Urinary bladder (tissue), 3 donors: ENCODE measurements at regions not wholly inside any gene's neighbourhood (a gene's known extent, or its start where the extent isn't known, plus 50 kb on each side); places are given as distances from the start of the nearest gene placed in this dataset.

Experiments
- DNase-seq: peaks from one replicate; pipeline ENCODE4 v3.0.0-alpha.2; 2015; ENCODE audit errors: extremely low spot score
- H3K27ac ChIP-seq: one replicate; pipeline ENCODE4 v1.5.1; 2013; ENCODE audit warnings: low read depth, mild to moderate bottlenecking, moderate library complexity
- H3K36me3 ChIP-seq: one replicate; pipeline ENCODE4 v1.6.1; 2013; ENCODE audit warnings: mild to moderate bottlenecking, moderate library complexity; ENCODE audit not compliant: insufficient read depth
- H3K4me1 ChIP-seq: one replicate; pipeline ENCODE4 v1.6.1; 2013; ENCODE audit warnings: mild to moderate bottlenecking, moderate library complexity; ENCODE audit not compliant: insufficient read depth
- H3K4me3 ChIP-seq: one replicate; pipeline ENCODE4 v1.5.1; 2013; ENCODE audit warnings: low read depth, low read length
- whole genome bisulfite sequencing: extraction: QIAGEN DNeasy Blood & Tissue Kit; methylation state at CpG from one replicate; pipeline ENCODE4 v1.1.7; 2013; 5-methylcytosine and 5-hydroxymethylcytosine counted together
- donor health status: healthy with polysubstance abuse.
- donor health status: healthy.

DNA sequence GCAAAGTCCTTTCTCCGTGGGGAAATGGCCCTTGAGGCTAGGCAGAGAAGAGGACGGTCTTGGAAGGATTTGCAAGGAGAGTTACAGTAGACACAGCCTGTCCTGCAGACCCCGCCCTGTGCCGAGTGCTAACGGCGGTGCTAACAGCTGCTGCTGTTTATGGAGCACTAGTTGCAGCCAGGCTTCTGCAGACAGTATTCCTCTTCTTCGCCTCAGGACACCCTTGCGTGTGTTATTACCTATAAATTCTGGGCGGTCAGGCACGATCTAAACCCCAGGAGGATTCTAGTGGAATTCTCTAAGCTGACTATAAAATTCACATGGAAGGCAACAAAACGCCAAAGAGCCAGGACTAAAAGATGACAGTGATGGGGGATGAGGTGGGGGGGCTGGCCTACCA, 139.8 kb downstream of the GLI2 start:
- H3K4me3 ChIP-seq: no peak overlapping the region
- no peaks in the 10 kb centered on the region for H3K36me3 ChIP-seq
- no peak for DNase-seq
- H3K4me1 ChIP-seq: no peaks in the 10 kb centered on the region
- 42% methylated on average over 11 of the region's 11 CpGs for WGBS
- H3K27ac ChIP-seq: no peak overlapping the region

DNA sequence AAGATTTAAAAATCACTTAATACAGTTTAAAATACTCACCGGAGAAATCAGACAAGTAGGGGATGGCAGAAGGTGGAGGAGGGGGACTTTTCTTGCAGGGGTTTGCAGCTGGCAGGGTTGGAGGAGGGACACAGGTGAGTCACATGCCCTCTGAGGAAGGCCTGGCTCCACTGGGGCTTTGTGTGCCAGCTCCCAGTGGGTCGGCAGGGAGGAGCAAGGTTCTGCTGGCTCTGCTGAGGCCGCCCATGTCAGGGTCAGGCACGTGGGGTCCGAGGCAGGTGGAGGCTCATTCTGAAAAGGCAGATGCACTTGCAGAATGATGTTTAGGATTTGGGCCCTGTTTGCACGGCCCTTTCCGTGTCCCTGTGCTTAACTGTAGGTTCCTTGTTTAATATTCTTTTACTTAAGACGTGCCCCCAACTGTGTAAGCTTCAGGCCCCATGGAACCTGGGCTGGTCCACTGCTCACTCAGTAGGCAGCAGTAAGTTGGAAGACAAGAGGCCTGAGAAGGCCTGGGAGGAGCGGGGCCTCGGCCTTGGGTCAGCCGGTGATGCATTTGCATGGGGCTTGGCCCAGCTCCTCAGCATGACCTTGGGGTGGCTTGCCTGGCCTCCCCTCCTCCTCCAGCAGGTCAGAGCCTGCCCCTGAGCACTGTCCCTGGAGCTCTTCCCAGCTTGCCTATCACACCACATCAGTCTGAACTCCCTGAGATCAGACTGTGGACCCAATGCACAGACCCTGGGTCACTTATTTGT, 141.0 kb downstream of the GLI2 start:
- WGBS: 95% methylated on average over 11 of the region's 11 CpGs
- Histone ChIP-seq H3K36me3 (no peaks in the 10 kb centered on the region), H3K27ac (no peak overlapping the region), H3K4me3 (no peak overlapping the region), H3K4me1 (no peaks in the 10 kb centered on the region)
- no peak for DNase-seq

DNA sequence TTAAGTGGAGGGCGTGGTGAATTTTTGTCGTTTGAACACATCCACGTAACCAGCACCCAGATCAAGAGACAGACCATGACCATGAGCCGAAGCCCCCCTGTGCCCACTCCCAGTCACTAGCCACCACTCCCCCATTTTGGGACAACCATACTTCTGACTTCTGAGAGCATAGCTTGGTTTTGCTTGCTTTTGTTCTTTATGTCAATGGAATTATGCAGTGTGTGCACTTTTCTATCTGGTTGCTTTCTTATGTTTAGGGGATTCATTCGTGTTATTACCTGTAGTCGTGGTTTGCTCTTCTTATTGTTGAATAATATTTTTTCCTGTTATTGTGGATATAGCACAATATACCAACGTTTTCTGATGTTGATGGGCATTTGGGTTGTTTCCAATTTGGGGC, 141.7 kb downstream of the GLI2 start:
- Histone ChIP-seq H3K4me3 (no peak overlapping the region), H3K36me3 (no peaks in the 10 kb centered on the region), H3K27ac (no peak overlapping the region), H3K4me1 (no peaks in the 10 kb centered on the region)
- WGBS: 93% methylated on average over 7 of the region's 7 CpGs
- no peak for DNase-seq

DNA sequence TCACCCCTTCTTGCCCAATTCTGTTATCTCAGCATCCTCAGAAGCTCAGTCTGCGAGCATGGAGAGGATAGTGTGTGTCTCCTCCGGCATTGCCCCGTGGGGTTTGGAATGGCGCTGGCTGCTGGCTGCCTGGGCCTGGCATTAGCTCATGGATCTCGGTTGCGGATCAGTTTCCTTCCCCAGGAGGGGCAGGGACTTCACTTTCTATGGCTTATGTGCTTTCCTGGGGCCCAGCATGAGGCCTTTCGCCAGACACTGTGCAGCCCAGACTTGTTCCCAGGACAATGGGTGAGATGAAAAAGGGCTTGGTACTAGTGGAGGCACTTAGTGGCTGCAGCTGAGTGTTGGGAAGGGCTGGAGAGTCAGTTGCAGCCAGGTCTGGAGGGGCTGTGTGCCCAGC, 143.3 kb downstream of the GLI2 start:
- Histone ChIP-seq H3K27ac (no peak overlapping the region), H3K4me1 (no peaks in the 10 kb centered on the region), H3K4me3 (no peak overlapping the region), H3K36me3 (no peaks in the 10 kb centered on the region)
- WGBS: 84% methylated on average over 7 of the region's 7 CpGs
- DNase-seq: no peak

DNA sequence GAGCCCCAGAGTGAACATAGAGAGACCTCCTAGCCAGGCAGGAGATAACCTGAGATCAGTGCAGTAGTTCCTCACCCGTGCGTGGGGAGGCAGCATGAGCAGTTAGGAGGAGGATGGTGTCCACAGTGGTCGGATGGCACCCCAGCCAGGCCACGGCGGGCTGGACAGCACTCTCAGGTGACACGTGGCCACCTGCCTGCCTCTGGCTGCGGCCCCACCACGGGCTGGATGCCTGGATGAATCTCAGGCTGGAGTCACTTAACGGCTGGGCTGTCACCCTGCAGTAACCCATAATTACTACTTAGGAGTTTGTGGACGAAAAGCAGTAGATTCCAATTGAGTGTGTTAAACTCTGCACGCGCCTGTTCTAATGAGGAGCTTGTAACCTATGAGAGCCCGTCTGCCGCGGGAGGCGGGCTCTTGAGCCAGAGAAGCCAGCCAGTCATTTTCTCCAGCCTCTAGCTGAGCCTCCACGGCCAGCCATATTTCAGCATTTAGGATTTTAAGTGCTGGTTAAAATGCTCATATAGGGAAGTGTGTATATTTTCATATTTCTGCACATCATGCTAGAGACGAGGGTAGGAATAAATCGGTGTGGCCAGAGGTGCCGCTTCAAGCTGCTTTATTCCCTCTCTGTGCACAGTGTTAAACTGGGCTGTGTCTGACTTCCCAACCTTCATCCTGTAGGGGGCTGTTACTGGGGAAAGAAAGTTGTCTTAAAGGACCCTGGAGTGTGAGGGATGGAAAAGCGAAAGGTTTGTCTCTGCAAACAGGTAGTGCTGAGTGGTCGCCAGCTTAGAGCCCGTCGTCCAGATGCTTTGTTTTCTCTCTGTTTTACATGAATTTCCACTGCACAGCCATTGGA, 144.0 kb downstream of the GLI2 start:
- Histone ChIP-seq H3K4me3 (no peak overlapping the region), H3K27ac (no peak overlapping the region), H3K4me1 (no peaks in the 10 kb centered on the region), H3K36me3 (no peaks in the 10 kb centered on the region)
- no peak for DNase-seq
- WGBS: 78% methylated on average over 24 of the region's 24 CpGs

DNA sequence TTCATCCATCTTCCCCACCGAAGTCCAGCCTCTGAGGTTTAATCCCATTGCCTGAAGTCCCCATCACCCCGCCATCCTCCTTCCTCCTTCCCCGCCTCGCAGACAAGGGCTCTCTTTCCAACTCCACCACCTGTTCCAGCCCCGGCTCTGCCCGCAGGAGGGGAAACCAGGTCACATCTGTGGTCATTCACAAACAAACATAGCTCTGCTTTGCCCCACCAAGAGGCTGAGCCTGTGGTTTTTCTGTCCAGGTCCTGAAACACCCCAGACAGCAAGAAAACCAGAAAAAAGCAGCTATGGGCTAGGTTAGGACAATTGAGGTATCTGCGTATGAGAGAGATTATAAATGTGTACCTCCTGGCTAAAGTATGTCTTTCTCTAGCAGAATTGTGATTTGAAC, 144.7 kb downstream of the GLI2 start:
- 74% methylated on average over 7 of the region's 7 CpGs for WGBS
- Histone ChIP-seq H3K4me3 (no peak overlapping the region), H3K36me3 (no peaks in the 10 kb centered on the region), H3K27ac (no peak overlapping the region), H3K4me1 (no peaks in the 10 kb centered on the region)
- no peak for DNase-seq

DNA sequence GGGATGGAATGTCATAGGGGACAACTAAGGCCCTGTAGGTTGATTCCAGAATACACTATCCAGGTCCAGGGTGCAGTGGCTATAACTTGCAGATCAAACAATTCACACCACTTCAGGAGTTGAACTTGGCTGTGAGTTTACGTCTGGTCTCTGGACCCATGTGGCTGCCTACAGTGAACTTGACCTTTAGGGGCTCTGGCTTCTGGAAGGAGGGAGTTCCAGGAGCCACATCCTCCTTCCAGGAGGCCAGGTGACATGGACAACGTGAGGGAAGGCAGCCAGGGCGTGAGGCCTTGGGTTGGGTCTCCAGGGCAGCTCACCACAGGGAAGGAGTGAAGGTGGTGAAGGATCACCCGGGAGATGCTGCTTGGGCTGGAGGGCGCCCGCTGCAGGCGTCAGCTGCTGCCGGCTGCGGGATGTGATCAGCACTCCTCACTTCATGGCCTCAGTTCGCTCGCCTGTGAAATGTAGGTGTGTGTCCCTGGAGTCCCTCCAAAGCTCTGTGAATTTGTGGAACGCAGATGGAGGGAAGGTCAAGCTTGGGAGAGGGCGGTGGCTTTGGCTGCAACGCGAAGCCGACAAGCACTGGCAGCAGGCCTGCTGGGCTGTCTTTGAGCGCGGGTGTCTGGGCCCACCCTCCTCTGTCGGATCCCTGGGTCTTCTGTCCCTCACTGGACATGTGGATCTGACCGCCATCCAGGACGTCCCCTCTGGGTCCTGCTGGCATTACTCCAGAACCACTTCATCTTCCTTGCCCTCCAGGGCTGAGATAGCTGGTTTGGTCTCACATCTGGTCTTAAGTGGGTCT, 146.5 kb downstream of the GLI2 start:
- Histone ChIP-seq H3K27ac (no peak overlapping the region), H3K36me3 (no peaks in the 10 kb centered on the region), H3K4me3 (no peak overlapping the region), H3K4me1 (no peaks in the 10 kb centered on the region)
- DNase-seq: no peak
- 51% methylated on average over 21 of the region's 21 CpGs for WGBS

DNA sequence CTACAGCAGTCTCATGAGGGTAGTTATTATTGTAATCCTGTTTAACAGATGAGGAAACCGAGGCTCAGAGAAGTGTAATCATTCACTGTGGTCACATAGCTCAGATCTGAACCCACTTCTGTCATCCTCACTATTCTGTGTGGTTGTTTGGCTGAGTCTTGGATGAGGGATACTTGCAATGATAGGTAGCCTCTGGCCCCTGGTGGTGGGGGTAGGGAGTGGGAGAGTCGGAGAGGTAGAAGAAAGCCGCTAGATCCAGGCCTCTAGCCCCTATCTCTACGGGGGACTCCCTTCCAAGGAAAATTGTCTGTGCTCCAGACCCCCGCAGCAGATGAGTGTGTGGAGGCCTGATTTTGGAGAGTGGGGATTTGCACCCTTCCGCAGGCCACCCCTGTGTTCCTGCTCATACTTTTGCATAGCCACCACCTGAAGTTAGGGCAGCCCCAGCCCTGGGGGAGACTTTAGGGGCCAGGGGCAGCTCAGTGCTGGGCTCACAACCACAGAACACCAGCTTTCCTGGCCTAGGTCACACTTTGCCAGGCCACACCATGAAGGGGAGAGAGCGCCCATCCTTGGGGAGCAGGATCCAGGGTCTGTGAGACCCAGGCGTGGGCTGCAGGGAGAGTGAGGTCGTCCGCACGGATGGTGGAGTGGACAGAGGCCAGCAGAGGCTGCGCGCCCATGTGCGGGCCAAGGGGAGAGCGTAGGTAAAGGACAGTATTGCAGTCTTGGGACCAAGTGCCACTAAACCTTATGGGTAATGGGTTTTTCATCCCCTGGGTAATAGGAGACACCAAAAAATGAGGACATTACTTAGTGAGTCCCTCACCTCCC, 148.2 kb downstream of the GLI2 start:
- 96% methylated on average over 15 of the region's 15 CpGs for WGBS
- no peak for DNase-seq
- Histone ChIP-seq H3K36me3 (no peaks in the 10 kb centered on the region), H3K4me1 (no peaks in the 10 kb centered on the region), H3K4me3 (no peak overlapping the region), H3K27ac (no peak overlapping the region)

DNA sequence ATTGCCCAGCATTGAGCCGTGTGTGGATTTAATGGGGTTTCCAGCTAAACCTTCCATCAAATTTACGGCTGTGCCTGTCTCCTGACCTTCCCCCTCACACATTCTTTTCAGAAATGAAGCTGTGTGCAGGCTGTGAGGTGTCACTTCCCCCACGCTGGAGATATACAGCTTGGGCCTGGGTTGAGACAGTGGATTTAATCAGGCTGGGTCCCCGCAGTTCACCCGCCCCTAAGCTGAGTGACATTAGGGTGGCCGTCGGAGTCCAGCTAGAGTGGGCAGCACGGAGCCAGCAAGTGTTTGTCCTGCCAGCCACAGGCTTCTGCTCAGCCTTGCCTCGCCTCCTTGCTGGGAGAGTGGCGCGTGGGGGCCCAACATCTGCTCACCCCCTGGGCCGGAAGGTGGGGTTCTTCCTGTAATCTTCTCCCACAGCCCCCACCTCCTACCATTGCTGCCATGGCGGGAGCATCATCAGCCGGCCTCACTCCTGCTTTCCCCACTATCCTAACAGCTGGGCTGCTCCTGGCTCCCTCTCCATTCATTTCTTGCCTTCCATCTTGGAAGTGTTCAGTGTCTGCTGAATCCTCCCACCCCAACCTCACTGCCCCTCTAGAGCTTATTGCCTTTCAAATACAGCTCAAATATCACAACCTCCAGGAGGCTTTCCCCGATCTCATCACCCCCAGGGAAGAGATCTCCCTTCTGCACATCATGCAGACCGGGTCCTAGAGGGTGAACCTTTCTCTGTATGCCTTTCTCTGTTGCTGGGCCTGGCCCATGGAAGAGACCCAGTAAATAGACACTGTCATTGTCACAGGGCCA, 149.0 kb downstream of the GLI2 start:
- WGBS: 88% methylated on average over 16 of the region's 16 CpGs
- no peak for DNase-seq
- Histone ChIP-seq H3K36me3 (no peaks in the 10 kb centered on the region), H3K4me1 (no peaks in the 10 kb centered on the region), H3K27ac (no peak overlapping the region), H3K4me3 (no peak overlapping the region)

DNA sequence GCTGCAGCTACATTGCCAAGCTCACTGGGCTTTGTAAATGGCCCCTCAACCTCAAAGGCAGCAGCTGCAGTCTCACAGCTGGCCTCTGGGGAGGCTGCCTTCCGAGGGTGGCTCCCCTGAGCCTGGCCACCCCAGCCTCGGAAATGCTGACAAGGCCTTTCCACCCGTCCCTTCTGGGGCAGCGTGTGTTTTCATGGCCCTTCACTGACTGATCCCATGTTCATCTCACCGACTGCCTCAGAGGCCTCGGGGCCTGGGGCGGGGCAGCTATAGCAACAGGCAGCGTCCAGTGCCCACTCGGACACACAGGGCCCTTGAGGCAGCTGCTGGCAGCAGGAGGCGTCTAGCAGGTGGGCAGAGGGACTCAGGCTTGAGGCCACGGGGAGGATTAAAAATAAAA, 149.7 kb downstream of the GLI2 start:
- no peak for DNase-seq
- no peaks in the 10 kb centered on the region for H3K4me1 ChIP-seq
- H3K4me3 ChIP-seq: no peak overlapping the region
- no peaks in the 10 kb centered on the region for H3K36me3 ChIP-seq
- 76% methylated on average over 11 of the region's 11 CpGs for WGBS
- no peak overlapping the region for H3K27ac ChIP-seq

DNA sequence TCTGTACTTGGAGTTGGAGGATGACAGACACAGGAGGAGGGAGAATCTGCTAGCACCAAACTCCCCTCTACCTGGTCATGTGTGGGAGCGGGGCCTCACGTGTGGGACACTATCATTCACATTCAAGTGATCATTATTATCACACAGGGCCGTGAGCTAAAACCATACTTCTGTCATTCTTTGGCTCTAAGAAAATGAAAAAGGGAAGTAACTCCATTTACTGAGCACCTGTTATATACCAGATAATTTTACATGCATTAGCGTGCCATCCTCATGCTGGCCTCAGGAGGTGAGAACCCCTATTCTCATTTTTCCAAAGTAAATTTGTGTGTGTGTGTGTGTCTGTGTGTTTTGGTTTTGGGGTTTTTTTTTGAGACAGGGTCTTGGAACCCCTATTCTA, 150.1 kb downstream of the GLI2 start:
- Histone ChIP-seq H3K4me1 (no peaks in the 10 kb centered on the region), H3K36me3 (no peaks in the 10 kb centered on the region), H3K27ac (no peak overlapping the region), H3K4me3 (no peak overlapping the region)
- DNase-seq: no peak
- whole genome bisulfite sequencing: 91% methylated on average over 4 of the region's 4 CpGs

DNA sequence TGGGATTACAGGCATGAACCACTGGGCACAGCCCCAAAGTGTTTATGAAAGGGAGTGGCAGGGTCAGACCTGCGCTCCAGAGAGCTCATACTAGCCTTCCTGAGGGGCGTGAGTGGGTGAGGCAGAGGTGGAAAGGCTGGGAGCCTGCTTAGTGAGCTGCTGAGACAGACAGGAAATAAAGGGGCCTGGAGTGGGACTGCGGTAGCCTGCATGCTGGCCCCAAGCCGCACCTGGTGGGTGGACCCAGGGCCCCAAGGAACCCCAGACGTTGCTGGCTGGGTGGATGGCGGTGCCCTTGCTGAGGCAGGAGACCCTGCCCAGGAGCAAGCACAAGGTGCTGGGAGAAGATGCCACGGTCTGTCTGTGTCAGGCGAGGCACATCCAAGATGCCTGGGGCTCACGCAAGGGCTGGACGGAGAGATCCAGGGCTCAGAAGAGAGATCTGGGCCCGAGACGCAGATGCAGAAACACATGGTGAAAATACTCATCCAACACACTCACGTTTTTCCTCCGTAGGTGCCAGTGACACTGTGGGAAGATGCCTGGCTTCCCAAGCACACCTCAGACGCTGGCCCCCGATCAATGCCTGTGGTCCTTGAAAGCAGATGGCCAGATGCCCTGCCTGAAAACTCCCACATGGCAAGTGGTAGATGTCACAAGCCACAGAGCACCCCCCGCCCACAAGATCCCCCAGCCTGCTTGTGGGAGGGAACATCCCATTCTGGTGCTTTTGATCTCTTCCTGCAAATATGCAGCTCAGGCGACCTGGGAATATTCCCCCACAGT, 151.1 kb downstream of the GLI2 start:
- no peaks in the 10 kb centered on the region for H3K4me1 ChIP-seq

More for the DNA sequence above, 151.1 kb downstream of the GLI2 start:
- Histone ChIP-seq H3K27ac (no peak overlapping the region), H3K36me3 (no peaks in the 10 kb centered on the region), H3K4me3 (no peak overlapping the region)
- DNase-seq: no peak
- 80% methylated on average over 18 of the region's 18 CpGs for WGBS
